HG03442 (cell line): ENCODE measurements at regions not wholly inside any gene's neighbourhood (a gene's known extent, or its start where the extent isn't known, plus 50 kb on each side); places are given as distances from the start of the nearest gene placed in this dataset.
"Not testable (repeated sequence)": the region's sequence is repeated elsewhere in the genome, so short reads cannot be mapped to it uniquely, and the experiment has no call there.

Experiments used
- ATAC-seq: cut with Tn5 transposase; IDR thresholded peaks from one replicate; pipeline ENCODE4 v1.9.1; 2021; ENCODE audit warnings: mild to moderate bottlenecking, moderate library complexity; ENCODE audit not compliant: unreplicated experiment

DNA sequence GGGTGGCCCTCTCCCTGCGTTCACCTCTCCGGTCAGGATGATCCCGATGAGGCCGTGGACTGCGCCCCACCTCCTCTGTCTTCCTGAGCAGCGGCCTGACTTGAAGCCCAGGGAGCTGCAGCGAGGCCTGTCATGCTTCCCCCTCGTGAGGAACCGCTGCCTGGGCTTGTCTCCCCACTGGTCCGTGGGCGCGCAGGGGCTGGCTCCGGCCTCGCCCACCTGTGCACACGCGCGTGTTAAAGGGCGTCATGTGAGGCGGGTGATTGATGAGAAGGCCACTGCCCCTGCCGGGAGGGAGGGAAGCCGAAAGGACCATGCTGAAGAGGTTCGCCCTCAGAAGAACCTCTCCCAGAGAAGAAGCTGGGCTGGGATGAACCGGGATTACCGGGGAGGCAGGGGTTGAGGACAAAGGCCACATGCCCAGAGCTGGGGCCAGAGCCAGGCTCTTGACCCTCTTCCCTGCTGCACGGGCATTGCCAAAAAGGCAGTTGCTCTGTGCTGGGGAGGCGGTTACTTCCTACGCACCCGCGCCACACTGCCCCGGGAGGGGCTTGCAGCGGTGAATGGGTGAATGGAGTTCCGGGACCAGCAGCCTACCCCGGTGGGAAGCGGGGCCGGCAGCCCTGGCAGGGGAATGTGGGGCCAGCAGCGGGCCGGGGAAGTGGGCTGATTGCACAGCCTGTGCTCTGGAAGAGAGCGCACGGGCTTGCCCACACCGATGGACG, 85.9 kb upstream of the GSE1 start:
- ATAC-seq, result no peak

DNA sequence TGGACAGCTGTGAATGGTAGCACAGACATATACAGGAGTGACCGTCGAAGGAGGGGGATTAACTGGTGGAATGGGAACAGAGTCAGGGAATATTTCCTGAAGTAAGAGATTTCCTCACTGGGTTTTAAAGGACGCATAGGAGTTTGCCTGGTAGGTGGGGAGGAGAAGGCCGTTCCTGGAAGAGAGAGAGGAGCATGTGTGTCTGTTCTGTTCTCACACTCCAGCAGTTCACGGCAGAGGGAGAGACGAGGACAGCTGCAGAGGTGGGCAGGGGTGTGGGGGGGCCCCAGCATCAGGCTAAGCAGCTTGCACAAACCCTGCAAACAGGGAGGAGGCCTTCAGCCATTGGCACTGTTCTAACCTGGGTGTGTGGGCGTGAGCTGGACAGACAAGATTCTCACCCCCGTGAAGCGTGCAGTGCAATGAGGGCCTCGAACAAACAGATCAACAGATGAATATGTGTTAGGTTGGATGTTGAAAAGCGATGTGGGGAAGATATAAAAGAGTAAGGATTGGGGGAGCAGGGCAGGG, 85.3 kb upstream of the GSE1 start:
- ATAC-seq, result no peak

DNA sequence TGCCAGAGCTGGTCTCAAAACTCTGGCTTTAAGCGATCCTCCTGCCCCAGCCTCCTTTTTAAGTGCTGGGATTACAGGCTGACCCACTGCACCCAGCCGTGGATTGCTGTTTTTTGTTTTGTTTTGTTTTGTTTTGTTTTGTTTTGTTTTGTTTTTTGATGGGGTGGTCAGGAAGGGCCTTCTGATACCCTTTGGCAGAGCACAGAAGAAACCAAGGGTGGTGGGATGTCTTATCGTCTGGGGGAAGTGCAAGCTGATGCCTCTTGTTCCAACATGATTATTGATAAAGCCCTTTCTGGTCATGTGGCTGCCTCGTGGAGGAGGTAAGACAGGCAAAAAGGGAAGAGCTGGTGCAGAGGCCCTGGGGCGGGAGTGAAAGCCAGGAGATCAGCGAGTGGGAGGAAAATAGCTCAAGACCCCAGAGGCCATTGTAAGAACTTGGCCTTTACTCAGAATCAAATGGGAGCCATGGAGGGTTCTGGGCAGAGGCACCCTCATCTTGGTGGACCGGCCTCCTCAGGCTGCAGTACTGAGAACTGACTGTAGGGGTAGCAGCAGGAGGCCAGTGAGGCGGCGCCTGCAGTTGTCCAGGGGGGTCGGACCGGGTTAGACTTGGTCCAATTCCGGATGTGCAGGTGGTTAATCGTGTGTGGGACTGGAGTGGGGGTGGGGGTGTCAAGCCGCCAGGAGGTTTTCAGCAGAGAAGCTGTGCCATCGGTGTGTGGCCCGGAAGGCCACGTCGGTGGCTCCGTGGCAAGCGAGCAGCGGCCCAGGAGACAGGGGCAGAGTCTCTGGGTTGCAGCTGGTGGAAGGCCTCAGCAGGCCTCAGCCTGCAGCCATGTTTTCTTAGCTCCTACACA, 84.4 kb upstream of the GSE1 start:
- ATAC-seq, result no peak

DNA sequence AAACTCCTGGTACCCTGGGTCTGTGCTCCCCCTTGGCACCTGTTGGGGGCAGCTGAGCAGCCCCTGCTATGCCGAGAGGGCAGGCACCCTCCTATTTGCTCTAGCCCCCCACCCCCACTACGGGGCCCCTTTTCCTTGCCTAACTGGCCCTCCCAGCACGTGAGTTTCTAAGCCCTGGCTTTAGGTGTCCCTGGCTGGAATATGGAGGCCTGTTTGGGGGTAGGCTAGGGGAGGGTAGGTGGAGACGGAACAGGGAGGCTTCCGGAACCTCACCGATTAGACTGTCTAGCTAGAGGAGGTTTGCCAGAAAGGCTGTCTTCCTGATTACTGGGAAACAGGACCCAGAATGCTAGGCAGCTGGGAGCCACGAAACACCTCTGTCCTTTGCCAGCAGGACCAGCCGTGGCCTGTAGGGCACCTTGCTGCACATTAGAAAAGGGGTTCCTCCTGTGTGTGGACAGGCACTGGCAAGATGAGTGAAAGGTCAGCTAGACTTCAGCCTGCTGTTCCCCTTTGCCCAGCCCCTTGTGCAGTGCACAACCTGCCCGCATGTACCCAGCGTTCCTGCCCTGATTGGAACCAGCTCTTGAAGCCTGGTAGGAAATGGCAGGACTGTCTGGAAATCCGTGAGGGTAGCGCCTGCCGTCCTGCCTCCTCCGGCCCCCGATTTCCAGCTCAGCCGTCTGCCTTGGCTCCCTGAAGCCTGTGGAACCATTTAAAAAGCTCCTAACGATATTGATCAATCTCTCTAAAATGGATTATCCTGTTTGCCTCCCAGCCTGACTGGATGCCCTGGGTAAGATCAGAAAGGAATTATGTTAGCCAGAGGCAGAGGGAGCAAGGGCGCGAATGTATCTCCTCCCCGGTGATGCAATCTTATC, 83.4 kb upstream of the GSE1 start:
- ATAC-seq, result no peak

DNA sequence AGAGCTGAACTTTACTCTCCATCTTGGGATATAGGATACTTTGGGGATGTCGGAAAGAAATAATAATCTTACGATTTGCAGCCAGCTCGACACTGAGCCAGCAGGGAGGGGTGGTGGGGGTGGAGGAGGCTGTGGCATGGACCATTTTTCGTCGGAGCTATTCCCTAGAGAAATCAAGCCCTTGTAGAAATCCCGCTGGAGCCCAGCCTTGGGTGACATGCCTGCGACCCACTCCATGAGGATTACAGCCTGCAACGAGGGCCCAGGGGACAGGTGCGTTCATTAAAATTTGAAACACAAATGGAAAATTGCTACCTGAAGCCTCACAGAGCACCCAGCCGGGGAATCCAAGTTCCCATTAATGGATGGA, 82.8 kb upstream of the GSE1 start:
- ATAC-seq, result no peak

DNA sequence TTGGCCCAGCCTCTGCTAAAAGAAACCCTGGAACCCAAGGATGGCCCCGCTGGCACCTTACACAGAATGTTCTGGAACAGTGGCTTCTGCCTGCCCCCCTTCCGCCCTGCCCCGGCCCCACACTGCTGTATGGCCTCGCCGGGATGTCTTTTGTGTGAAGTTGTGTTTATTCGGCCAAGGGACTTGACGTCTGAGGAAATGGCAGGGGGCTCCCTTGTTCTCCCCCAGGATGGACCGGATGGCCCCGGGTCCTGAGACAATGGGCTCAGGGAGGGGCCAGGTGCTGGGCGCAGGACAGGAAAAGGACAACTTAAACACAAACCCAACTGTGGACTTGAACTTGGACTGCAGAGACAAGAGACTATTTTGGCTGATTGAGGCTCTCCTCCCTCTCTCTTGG, 81.6 kb upstream of the GSE1 start:
- ATAC-seq, result no peak

DNA sequence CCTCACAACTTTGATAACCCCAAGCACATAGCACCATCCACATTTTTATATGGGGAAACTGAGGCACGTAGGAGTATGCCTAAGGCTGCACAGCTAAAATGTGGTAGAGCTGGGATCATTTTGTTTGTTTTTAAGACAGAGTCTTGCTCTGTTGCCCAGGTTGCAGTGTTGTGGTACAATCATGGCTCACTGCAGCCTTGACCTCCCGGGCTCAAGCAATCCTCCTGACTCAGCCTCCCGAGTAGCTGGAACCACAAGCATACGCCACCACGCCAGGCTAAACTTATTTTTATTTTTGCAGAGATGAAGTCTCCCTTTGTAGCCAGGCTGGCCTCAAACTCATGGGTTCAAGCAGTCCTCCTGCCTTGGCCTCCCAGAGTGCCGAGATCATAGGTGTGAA, 81.0 kb upstream of the GSE1 start:
- ATAC-seq, result no peak

DNA sequence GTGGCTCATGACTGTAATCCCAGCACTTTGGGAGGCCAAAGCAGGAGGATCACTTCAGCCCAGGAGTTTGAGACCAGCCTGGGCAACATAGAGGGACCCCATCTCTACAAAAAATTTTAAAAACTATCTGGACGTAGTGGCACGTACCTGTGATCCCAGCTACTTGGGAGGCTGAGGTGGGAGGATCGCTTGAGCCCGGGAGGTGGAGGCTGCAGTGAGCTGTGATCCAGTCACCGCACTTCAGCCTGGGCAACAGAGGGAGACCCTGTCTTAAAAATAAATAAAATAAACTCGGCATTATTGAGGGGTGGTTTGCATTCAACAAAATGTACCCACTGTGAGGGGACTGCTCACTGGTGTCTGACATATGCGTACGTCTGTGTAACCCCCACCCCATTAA, 79.5 kb upstream of the GSE1 start:
- not testable (repeated sequence) for ATAC-seq

DNA sequence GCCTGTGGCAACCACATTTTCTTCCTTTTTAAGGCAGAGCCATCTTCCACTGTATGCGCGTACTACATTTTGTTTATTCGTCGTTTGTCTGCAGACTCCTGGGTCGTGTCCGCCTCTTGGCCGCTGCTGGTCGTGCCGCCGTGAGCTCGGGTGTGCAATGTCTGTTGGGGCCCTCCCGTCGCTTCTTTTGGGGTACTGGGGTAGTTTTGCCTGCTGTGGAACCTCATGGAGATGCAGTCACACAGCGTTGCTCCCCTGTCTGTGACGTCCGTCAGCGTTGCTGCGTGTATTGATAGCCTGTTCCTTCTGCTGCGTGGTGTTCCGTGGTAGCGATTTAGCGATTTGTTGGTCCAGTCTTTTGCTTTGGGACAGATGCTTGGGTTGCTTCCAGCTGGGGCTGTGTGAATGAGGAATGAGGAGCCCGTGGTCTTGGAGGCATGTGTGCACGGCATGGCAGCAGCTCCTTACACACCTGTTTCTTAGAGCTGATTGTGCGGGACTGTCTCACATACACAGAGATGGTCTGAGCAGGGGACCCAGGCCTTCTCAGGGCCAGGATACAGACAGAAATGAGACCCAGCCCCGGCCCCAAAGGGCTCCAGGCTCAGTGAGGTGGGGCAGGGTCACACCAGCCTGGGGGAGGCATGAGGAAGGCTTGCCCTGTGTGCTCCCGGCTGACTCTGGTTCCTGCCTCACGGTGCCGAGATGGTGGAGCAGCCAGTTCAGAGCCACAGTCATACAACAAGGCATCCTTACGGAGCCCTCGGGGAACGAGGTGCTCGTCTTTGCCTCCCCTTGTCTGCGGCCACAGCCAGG, 78.4 kb upstream of the GSE1 start:
- ATAC-seq, result no peak

DNA sequence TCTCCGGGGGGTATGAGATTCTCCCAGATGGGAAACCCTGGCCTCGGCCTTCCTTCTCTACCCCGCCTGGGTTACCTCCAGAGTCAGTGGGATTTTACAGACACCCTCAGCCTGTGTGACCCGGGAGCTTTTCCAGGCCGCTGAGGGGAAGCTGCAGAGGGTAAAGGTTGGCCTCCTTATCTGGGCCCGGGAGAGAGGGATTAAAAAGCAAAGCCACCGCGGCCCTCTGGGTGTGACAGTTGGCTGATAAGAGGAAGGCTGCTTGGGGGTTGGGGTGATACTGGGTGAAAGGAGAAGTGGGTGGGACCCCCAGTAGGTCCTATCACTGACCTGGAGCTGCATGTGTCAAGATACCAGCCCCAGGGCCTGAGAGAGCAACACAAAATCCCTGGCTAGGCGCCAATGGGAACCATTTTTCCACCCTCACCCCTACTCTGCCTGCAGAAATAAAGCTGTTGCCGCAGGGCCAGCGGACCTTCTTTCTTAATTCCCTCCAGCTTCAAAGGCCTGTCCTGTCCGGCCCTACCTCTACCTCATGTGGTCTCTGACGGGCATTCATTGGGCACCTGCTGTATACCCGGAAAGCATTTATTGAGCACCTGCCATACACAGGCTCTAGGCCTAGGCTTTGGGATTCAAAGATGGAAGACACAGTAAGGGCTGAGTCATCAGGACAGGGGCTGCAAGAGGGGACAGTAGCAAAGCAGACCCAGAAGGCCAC, 77.6 kb upstream of the GSE1 start:
- ATAC-seq, result no peak

DNA sequence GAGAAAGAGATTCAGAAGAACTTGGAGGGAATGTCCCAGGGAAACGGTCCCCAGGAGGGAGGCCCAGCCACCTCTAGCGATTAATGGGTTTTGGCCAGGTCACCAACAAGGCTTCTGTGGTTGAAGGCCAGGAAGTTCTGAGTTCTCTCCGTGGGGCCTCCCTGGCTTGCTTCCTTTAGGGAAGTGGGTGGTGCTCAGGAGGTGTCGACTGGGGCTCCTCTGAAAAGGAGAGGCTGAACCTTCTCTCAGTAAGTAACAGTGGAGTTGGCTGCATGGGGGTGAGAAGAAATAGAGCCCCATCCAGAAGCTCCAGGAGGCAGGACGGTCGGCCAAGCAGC, 77.1 kb upstream of the GSE1 start:
- no peak for ATAC-seq

DNA sequence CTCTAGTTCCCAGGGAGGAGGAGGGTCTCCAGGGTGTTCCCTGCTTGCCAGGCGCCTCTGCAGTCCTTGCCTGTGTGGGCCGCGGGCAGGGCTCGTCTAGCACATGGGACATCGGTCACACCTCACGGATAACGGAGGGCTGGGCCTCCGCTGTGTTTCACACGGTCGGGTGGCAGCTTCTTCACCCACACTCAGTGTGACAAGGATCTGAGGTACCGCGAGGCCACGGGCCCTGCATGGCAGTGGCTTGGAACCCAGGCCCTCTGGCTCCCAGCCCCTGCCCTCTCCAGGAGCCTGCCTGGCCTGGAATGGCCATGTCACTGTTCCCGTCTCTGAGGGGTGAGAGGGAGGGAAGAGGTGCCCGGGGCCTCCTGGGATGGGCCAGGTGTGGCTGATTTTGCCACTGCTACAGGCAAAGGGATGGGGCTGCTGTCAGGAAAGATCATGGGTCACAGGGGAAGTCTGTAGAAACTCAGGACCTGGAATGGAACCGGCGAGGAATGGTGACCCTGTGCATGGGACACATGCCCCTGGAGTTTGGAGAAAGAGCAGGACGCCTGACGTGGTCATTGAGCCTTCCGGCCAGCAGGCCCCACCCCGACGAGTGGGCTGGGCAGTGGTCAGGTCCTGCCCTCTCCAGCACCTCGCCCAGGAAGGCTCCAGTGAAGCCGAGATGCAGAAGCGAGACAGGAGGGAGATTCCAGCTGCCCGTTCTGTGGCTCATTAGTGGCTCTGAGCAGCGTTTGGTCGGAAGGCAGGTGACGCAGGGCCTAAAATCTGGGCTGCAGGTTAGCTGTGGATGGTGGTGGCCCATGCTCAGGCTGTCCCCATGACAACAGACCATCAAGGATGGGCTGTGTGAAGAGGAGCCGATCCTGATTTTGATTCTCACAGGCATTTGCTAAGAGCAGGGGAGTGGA, 76.5 kb upstream of the GSE1 start:
- no peak for ATAC-seq

DNA sequence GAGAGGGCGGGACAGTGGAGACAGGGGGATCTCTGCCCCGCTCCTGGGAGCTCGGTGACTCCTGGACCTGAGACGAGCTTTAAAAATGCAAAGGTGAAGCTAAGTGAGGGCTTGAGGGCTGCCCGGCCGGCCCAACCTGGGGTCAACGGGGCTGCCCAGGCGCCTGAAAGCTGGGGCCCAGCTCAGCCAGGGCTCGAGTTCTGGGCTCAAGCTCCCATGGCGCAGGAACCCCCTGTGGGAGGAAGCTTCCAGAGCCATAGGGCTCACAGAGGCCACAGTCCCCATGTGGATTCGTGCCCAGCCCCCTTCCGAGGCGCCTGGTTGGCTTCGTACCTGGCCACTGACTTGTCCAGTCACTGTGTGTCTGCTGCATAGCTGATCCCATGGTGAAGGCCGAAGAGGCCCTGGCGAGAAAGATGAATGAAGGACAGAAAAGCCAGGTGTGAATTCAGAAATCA, 75.8 kb upstream of the GSE1 start:
- no peak for ATAC-seq

DNA sequence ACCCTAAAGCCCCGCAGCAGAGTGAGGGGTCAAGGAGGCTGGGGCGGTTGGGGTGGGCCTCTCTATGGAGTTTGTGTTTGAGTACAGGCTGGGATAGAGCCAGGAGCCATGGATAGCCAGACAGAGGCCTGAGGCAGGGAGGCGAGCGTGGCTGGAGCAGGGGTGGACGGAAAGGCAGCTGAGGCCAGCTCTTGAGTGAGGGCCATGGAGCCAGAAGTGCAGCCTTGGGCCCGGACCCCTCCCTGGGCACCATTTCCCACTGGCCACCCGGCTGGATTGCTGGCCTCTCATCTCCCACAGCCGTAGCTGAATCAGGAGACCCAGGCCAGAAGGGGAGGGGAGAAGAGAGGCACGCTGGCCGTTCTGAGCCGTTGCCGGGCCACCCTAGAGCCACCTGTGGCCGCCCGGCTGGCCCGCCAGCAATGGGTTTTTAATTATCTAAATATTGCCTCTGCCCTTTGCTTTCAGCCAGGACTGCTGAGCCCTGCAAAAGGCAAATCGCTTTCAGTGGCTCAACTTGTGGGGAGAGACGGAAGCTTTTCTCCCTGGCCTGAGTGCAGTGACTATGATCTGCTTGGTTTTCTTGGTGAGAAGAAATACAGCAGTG, 75.2 kb upstream of the GSE1 start:
- no peak for ATAC-seq

DNA sequence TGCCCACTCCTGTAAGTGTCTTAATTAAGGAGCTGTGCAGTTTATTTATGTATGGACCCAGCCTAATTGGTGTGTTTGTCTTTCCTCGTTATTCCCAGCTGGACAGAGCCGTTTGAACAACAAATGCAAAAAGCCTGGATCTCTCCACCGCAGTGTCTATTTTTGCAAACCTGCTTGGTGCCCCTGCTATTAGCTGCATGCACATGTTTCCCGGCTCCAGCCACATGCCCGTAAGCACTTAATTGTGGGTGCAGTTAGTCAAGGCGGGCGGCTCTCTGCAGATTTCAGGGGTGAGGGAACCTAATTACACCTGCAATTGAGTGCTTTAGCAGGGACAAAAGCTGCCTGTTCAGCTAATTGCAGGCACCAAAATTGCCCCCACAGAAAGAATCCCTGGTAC, 74.0 kb upstream of the GSE1 start:
- no peak for ATAC-seq

DNA sequence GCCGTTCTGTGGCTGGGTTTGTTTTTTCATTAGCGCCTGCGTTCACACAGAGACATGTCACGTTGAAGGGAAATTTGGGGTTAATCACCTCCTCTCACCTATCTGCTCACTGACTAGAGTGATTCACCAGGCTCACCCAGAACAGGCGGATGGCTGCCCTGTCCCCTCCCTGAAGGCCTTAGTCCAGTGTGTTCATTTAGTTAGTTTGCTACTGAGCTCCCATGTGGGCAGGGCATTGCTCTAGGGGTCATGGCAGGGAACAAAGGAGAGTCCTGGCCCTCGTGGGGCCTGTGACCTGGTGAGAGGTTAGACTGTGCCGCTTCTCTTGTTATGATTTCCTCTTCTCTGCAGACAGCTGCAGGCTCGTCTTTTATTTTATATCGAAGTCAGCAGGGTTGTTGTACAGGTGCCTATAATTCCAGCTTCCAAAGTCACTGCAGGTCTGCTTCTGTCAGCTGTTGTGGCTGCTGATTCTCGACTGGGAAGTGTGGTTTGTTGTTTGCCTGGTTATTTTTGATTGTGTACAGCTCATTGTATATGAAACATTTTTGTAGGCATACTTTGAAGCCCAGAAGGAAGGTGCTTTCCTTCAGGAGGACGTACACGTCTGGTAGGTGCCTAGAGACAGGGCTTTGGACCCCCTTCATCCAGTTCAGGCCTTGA, 73.4 kb upstream of the GSE1 start:
- no peak for ATAC-seq

DNA sequence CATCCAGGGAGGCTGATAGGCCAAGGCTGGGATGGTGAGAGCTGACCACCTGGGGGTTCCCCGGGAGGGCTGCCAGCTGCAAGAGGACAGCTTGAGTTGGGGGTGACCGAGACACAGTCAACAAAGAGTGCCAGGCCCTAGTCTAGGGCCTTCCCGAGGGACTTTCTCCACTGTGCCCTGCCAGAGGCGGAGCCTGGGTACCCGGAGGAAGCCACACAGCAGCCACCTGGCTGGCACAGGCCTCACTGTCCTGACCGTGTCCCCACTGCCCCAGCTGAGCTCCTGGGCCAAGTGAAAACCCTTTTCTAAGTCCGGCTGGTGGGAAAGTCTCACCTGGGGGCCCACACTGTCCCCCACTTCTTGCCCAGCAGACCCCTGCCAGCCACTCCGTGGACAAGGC, 71.9 kb upstream of the GSE1 start:
- ATAC-seq, result no peak

DNA sequence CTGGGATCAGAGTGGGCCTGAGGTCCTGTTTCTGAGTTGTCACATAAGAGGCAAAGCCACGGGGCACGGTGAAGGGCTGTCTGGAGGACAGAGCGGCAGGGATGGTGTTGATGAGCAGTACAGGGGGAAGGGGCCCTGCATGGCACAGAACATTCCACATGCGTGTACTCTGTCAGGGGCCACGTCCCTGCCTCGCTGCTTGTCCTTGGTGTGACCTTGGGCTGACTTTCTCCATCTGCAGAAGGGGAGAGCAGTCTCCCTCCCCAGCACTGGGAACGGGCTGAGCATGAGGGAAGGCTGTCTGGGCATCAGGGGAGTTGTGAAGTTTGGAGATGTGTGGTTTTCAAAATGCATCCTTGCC, 71.5 kb upstream of the GSE1 start:
- ATAC-seq, result no peak
